GM23338 (cell line): ENCODE measurements at regions not wholly inside any gene's neighbourhood (a gene's known extent, or its start where the extent isn't known, plus 50 kb on each side); places are given as distances from the start of the nearest gene placed in this dataset.

Source experiments
- ATAC-seq: fragments of 200-7000 bp; cut with Tn5 transposase; 3 replicates; pipeline ENCODE4 v1.9.1; 2020
- DNase-seq: peaks from one replicate; pipeline ENCODE4 v3.0.0-alpha.2; 2015; ENCODE audit warnings: low spot score
- H2AFZ ChIP-seq: fragments of 200-600 bp; sonication (generic); 2 replicates; pipeline ENCODE4 v1.8.0; 2016; ENCODE audit warnings: antibody characterized with exemption, mild to moderate bottlenecking, moderate library complexity
- H3F3A ChIP-seq: fragments of 200-600 bp; sonication (generic); replicated peaks from 2 replicates; pipeline ENCODE4 v1.8.0; 2017; ENCODE audit warnings: antibody characterized with exemption, mixed run types, low read depth
- H3K27ac ChIP-seq: fragments of 200-600 bp; sonication (generic); 2 replicates; pipeline ENCODE4 v1.6.1; 2016; ENCODE audit warnings: low read depth
- H3K27me3 ChIP-seq: fragments of 200-600 bp; sonication (generic); 2 replicates; pipeline ENCODE4 v1.8.0; 2016; ENCODE audit warnings: mild to moderate bottlenecking, mixed run types, moderate library complexity; ENCODE audit not compliant: insufficient read depth
- H3K36me3 ChIP-seq: fragments of 200-600 bp; sonication (generic); 2 replicates; pipeline ENCODE4 v1.8.0; 2016; ENCODE audit warnings: mild to moderate bottlenecking; ENCODE audit not compliant: insufficient read depth
- H3K4me1 ChIP-seq: fragments of 200-600 bp; sonication (generic); 2 replicates; pipeline ENCODE4 v1.8.0; 2016; ENCODE audit warnings: mild to moderate bottlenecking, moderate library complexity; ENCODE audit not compliant: insufficient read depth
- H3K4me2 ChIP-seq: fragments of 200-600 bp; sonication (generic); 2 replicates; pipeline ENCODE4 v1.7.1; 2017; ENCODE audit warnings: mixed run types
- H3K4me3 ChIP-seq: fragments of 200-600 bp; sonication (generic); 2 replicates; pipeline ENCODE4 v1.6.1; 2016; ENCODE audit warnings: mixed run types
- H3K79me2 ChIP-seq: fragments of 200-600 bp; sonication (generic); replicated peaks from 2 replicates; pipeline ENCODE4 v1.8.0; 2017; ENCODE audit warnings: mild to moderate bottlenecking; ENCODE audit not compliant: insufficient read depth
- H3K9me2 ChIP-seq: fragments of 200-600 bp; sonication (generic); 2 replicates; pipeline ENCODE4 v1.8.0; 2017; ENCODE audit not compliant: insufficient read depth
- H4K20me1 ChIP-seq: fragments of 200-600 bp; sonication (generic); replicated peaks from 2 replicates; pipeline ENCODE4 v1.8.0; 2017; ENCODE audit warnings: mild to moderate bottlenecking; ENCODE audit not compliant: insufficient read depth
- H3K27ac Mint-ChIP-seq: 2 replicates; pipeline ENCODE4 v1.8.0; 2020; ENCODE audit warnings: inconsistent platforms, mild to moderate bottlenecking, moderate library complexity, mixed read lengths
- H3K27me3 Mint-ChIP-seq: 3 replicates; pipeline ENCODE4 v1.8.0; 2022; ENCODE audit warnings: low read depth, mild to moderate bottlenecking, moderate library complexity, mixed read lengths, inconsistent platforms; ENCODE audit not compliant: insufficient read depth, poor library complexity
- H3K36me3 Mint-ChIP-seq: 3 replicates; pipeline ENCODE4 v1.8.0; 2021; ENCODE audit warnings: low read depth, mild to moderate bottlenecking, inconsistent platforms, moderate library complexity, mixed read lengths
- H3K4me1 Mint-ChIP-seq: 3 replicates; pipeline ENCODE4 v1.8.0; 2020; ENCODE audit warnings: mild to moderate bottlenecking, inconsistent platforms, mixed read lengths
- H3K4me3 Mint-ChIP-seq: 3 replicates; pipeline ENCODE4 v1.8.0; 2021; ENCODE audit warnings: moderate library complexity, mild to moderate bottlenecking, inconsistent platforms, mixed read lengths
- H3K9me3 Mint-ChIP-seq: 3 replicates; pipeline ENCODE4 v1.8.0; 2020; ENCODE audit warnings: moderate library complexity, mild to moderate bottlenecking, inconsistent platforms, mixed read lengths
- CREB1 ChIP-seq: fragments of 250-450 bp; sonication (Bioruptor Pico); IDR thresholded peaks from 2 replicates; pipeline ENCODE4 v1.5.0; 2020; ENCODE audit warnings: low read depth, mild to moderate bottlenecking, moderate library complexity
- CTCF ChIP-seq, 2 experiments: fragments of 200-600 bp in 1 of 2; sonication (generic) in 1 of 2; conservative IDR thresholded peaks; 2 replicates each; pipeline versions ENCODE4 v1.5.1 to v1.6.1; 2016 to 2017; ENCODE audit warnings: antibody characterized with exemption in 2 of 2, low read depth in 2 of 2, mild to moderate bottlenecking in 2 of 2, moderate library complexity in 1 of 2
- ETS1 ChIP-seq: IDR thresholded peaks from 2 replicates; pipeline ENCODE4 v1.6.1; 2016; ENCODE audit warnings: antibody characterized with exemption
- EZH2 ChIP-seq: fragments of 200-600 bp; sonication (generic); IDR thresholded peaks from one replicate; pipeline ENCODE4 v1.8.0; 2017; ENCODE audit warnings: antibody characterized with exemption, mild to moderate bottlenecking, low read depth; ENCODE audit not compliant: unreplicated experiment
- EZH2phosphoT487 ChIP-seq: fragments of 200-600 bp; sonication (generic); IDR thresholded peaks from one replicate; pipeline ENCODE4 v1.8.1; 2018; ENCODE audit warnings: antibody characterized with exemption; ENCODE audit not compliant: unreplicated experiment
- JUNB ChIP-seq: IDR thresholded peaks from one replicate; pipeline ENCODE4 v1.6.1; 2016; ENCODE audit warnings: antibody characterized with exemption; ENCODE audit not compliant: unreplicated experiment
- NANOG ChIP-seq: IDR thresholded peaks from 2 replicates; pipeline ENCODE4 v1.6.1; 2016; ENCODE audit warnings: antibody characterized with exemption, borderline replicate concordance
- POLR2AphosphoS5 ChIP-seq: IDR thresholded peaks from 2 replicates; pipeline ENCODE4 v1.6.1; 2016; ENCODE audit warnings: antibody characterized with exemption, low read depth
- STAT1 ChIP-seq: IDR thresholded peaks from one replicate; pipeline ENCODE4 v1.6.1; 2016; ENCODE audit warnings: antibody characterized with exemption; ENCODE audit not compliant: unreplicated experiment
- ZNF462 ChIP-seq: fragments of 250-450 bp; sonication (Bioruptor Pico); IDR thresholded peaks from 2 replicates; pipeline ENCODE4 v1.5.0; 2020; ENCODE audit warnings: mild to moderate bottlenecking, moderate library complexity

DNA sequence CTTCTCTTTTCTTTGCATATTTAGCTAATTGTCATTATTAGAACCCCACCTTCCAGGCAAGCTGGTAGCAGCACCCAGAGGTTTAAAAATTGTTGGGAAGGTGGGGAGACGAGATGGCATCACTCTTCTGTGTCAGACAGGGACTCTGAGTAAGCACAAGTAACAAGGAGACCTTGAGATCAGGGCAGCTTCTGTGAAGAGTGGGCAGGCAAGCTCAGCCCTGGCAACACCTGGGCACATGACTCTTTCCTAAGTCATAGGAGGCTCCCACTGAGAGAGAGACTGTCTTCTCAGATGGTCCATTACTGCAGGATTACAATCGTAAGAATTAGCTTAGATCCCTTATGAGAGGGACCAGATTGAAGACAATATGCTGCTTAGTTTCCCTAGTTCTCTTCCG is 183.5 kb downstream of the BRINP2 start:
- H3K27ac ChIP-seq = no peak overlapping the region
- peaks cover 4% of the 10 kb centered on the region; the same call in 2 of the 3 replicates for H3K4me1 Mint-ChIP-seq

DNA sequence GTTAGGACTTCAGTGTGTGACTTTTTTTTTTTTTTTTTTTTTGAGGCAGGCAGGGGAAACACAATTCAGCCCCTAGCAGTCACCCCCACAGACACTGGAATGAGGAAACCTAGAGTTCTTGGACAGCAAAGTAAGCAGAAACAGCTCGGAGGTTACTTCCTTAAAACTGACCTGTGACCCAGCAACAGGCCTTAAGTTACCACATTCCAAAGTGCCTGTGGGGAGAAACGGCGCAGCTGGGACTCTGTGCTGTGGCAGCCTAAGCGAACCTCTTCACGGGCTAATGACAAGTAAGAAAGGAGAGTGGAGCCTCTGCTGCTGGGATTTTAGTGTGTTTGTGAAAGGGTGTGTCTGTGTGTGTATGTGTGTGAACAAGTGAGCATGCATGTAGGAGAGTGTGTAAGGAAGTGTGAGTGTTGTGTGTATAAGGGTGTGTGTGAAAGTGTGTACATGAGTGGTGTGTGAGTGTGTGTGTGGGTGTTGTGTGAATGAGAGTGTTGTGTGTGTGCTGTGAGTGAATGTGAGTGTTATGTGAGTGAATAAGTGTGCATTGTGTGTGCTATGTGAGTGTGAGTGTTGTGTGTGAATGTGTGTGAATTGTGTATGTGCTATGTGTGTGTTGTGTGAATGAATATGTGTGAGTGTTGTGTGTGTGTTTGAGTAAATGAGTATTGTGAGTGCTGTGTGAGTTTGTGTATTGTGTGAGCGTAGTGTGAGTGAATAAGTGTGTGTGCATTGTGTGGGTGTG is 180.8 kb downstream of the BRINP2 start:
- H3K4me1 ChIP-seq = peaks cover 21% of the 10 kb centered on the region
- no peak overlapping the region for H3K4me3 ChIP-seq
- H3K9me2 ChIP-seq = peaks cover 6% of the 10 kb centered on the region; the same call in 1 of the 2 replicates
- H3K27me3 ChIP-seq = no peaks in the 10 kb centered on the region
- no peak overlapping the region for H3K27ac ChIP-seq
- peak overlapping the region; percentile 59; the same call in 1 of the 2 replicates for H2AFZ ChIP-seq
- H3K4me2 ChIP-seq = no peak overlapping the region
- Mint-ChIP-seq H3K9me3 (no peaks in the 10 kb centered on the region), H3K4me1 (peaks cover 4% of the 10 kb centered on the region; the same call in 2 of the 3 replicates), H3K27ac (no peak overlapping the region), H3K36me3 (no peaks in the 10 kb centered on the region), H3K4me3 (no peak overlapping the region), H3K27me3 (peaks cover 2% of the 10 kb centered on the region)
- no peaks in the 10 kb centered on the region for H3F3A ChIP-seq
- DNase-seq (peak; percentile 39), ATAC-seq (peak; percentile 72)
- H3K36me3 ChIP-seq = no peaks in the 10 kb centered on the region
- no peaks in the 10 kb centered on the region for H4K20me1 ChIP-seq
- H3K79me2 ChIP-seq = no peaks in the 10 kb centered on the region
- TF ChIP-seq NANOG (no peak), EZH2 (no peak), ZNF462 (CRISPR knock-in tag) (no peak), EZH2phosphoT487 (no peak), STAT1 (no peak), JUNB (no peak), CREB1 (CRISPR knock-in tag) (no peak), ETS1 (no peak)

More for the DNA sequence above, 183.5 kb downstream of the BRINP2 start:
- H4K20me1 ChIP-seq = no peaks in the 10 kb centered on the region
- no peaks in the 10 kb centered on the region for H3K79me2 ChIP-seq
- no peak overlapping the region for H3K4me2 ChIP-seq
- TF ChIP-seq CTCF (conservative IDR thresholded peaks at IDR 0.05; ENCODE audit: low read depth in 2 of 2) (no peak), POLR2AphosphoS5 (no peak)
- ATAC-seq (no peak), DNase-seq (no peak)
- H3K9me2 ChIP-seq = peaks cover 4% of the 10 kb centered on the region; the same call in 1 of the 2 replicates
- Mint-ChIP-seq H3K27ac (no peak overlapping the region), H3K4me3 (no peak overlapping the region), H3K36me3 (no peaks in the 10 kb centered on the region), H3K9me3 (no peaks in the 10 kb centered on the region), H3K27me3 (no peaks in the 10 kb centered on the region)
- peak overlapping the region; percentile 66 for H2AFZ ChIP-seq
- H3K4me1 ChIP-seq = peaks cover 21% of the 10 kb centered on the region
- H3K27me3 ChIP-seq = no peaks in the 10 kb centered on the region
- H3K36me3 ChIP-seq = no peaks in the 10 kb centered on the region
- H3K4me3 ChIP-seq = no peak overlapping the region
- no peaks in the 10 kb centered on the region for H3F3A ChIP-seq
